Gastrocnemius medialis (tissue), 4 donors: ENCODE measurements at regions not wholly inside any gene's neighbourhood (a gene's known extent, or its start where the extent isn't known, plus 50 kb on each side); places are given as distances from the start of the nearest gene placed in this dataset.

Source experiments
- ATAC-seq, 2 donors: fragments of 150-250 bp; one replicate each; pipeline ENCODE4 v1.9.1; 2016
- DNase-seq, 2 donors: peaks; one replicate each; pipeline ENCODE4 v3.0.0-alpha.2; 2019
- H3K27ac ChIP-seq, 4 donors: fragments of 200-600 bp; sonication (generic); 1 replicate in 1 of 4; 2 replicates in 3 of 4; pipeline ENCODE4 v1.5.1; 2016 to 2018; ENCODE audit warnings: mild to moderate bottlenecking in 2 of 4, moderate library complexity in 1 of 4
- H3K27me3 ChIP-seq, 3 donors: fragments of 200-600 bp; sonication (generic) in 2 of 3; 1 replicate in 1 of 3; 2 replicates in 2 of 3; pipeline versions ENCODE4 v1.5.1 to v1.6.0; 2016 to 2019; ENCODE audit warnings: mild to moderate bottlenecking in 1 of 3, moderate library complexity in 1 of 3
- H3K36me3 ChIP-seq, 2 donors: fragments of 200-600 bp; sonication (generic) in 1 of 2; one replicate each; pipeline ENCODE4 v1.5.1; 2017 to 2018
- H3K4me1 ChIP-seq, 2 donors: fragments of 200-600 bp; sonication (generic) in 1 of 2; one replicate each; pipeline ENCODE4 v1.5.1; 2016 to 2017; ENCODE audit warnings: mild to moderate bottlenecking in 2 of 2
- H3K4me3 ChIP-seq, 4 donors: fragments of 200-600 bp; sonication (generic) in 3 of 4; 1 replicate in 1 of 4; 2 replicates in 3 of 4; pipeline ENCODE4 v1.5.1; 2016 to 2019; ENCODE audit warnings: mild to moderate bottlenecking in 2 of 4
- H3K9me3 ChIP-seq, 3 donors: fragments of 200-600 bp; sonication (generic) in 2 of 3; 1 replicate in 1 of 3; 2 replicates in 2 of 3; pipeline ENCODE4 v1.5.1; 2016 to 2019
- POLR2A ChIP-seq, 2 donors: fragments of 450-650 bp; IDR thresholded peaks; one replicate each; pipeline ENCODE4 v1.6.1; 2017; ENCODE audit warnings: antibody characterized with exemption in 2 of 2, mild to moderate bottlenecking in 2 of 2, moderate library complexity in 2 of 2
- in situ Hi-C, 4 donors: fragments of 200-750 bp; cut with MboI; loops; one replicate each; pipeline versions ENCODE4 v1.15.0 to v1.8.0; 2017; ENCODE audit warnings: low sequenced_read_pairs in 4 of 4
- intact Hi-C: fragments of 100-400 bp; cut with DNase I; formaldehyde crosslinking; loops from one replicate; pipeline ENCODE4 v1.15.1; 2023; ENCODE audit warnings: low total_unique reads
- TF ChIP-seq, protein P1 (sequence below), 5 experiments: fragments of 450-650 bp in 3 of 5; fragments of 200-600 bp in 2 of 5; sonication (generic) in 2 of 5; IDR thresholded peaks in 4 of 5; conservative IDR thresholded peaks in 1 of 5; 1 replicate in 4 of 5; 2 replicates in 1 of 5; pipeline ENCODE4 v1.5.1; 2016 to 2019; ENCODE audit warnings: antibody characterized with exemption in 5 of 5, mild to moderate bottlenecking in 3 of 5, moderate library complexity in 3 of 5

DNA sequence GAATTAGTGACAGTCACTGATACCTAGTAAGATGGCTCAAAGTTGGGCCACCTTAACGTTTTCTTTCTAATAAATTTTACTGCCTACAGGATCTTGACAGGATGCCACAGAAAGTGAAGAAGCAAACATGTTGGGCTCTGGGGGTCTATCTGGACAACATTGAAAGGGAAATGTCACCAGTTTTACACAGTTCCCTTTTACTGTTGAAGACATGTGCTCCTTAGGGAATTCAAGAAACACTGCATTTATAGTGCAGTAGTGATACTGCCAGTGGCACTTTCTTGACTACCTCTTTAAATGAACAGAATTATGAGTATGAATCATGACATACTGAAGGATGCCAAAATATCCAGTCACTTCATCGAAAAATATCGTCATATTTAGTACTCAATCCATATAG, 269.3 kb upstream of the SYT10 start:
- no peak overlapping the region for H3K27ac ChIP-seq
- no peaks in the 10 kb centered on the region for H3K9me3 ChIP-seq
- no peak for DNase-seq
- H3K4me3 ChIP-seq = no peak overlapping the region
- H3K27me3 ChIP-seq = no peaks in the 10 kb centered on the region
- no peak for TF ChIP-seq POLR2A (IDR thresholded peaks at IDR 0.05)
- TF ChIP-seq, protein P1, sequence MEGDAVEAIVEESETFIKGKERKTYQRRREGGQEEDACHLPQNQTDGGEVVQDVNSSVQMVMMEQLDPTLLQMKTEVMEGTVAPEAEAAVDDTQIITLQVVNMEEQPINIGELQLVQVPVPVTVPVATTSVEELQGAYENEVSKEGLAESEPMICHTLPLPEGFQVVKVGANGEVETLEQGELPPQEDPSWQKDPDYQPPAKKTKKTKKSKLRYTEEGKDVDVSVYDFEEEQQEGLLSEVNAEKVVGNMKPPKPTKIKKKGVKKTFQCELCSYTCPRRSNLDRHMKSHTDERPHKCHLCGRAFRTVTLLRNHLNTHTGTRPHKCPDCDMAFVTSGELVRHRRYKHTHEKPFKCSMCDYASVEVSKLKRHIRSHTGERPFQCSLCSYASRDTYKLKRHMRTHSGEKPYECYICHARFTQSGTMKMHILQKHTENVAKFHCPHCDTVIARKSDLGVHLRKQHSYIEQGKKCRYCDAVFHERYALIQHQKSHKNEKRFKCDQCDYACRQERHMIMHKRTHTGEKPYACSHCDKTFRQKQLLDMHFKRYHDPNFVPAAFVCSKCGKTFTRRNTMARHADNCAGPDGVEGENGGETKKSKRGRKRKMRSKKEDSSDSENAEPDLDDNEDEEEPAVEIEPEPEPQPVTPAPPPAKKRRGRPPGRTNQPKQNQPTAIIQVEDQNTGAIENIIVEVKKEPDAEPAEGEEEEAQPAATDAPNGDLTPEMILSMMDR (IDR thresholded peaks at IDR 0.05 in 4 of 5, conservative IDR thresholded peaks at IDR 0.05 in 1 of 5) = no peak
- H3K36me3 ChIP-seq = no peaks in the 10 kb centered on the region
- ATAC-seq = no peak
- H3K4me1 ChIP-seq = no peaks in the 10 kb centered on the region
- intact Hi-C loops (no loop called here), in situ Hi-C loops (no loop called here)

- Histone ChIP-seq H3K9me3 (no peaks in the 10 kb centered on the region), H3K36me3 (no peaks in the 10 kb centered on the region), H3K4me3 (no peak overlapping the region), H3K27me3 (no peaks in the 10 kb centered on the region), H3K4me1 (no peaks in the 10 kb centered on the region), H3K27ac (no peak overlapping the region)
- ATAC-seq = no peak
- intact Hi-C loops (no loop called here), in situ Hi-C loops (no loop called here)
- TF ChIP-seq, protein P1 (IDR thresholded peaks at IDR 0.05 in 4 of 5, conservative IDR thresholded peaks at IDR 0.05 in 1 of 5) = no peak
- no peak for TF ChIP-seq POLR2A (IDR thresholded peaks at IDR 0.05)
- no peak for DNase-seq
Observed at GRCh38 chr12:33710548-33710947, 270.9 kb upstream of the SYT10 start.

DNA sequence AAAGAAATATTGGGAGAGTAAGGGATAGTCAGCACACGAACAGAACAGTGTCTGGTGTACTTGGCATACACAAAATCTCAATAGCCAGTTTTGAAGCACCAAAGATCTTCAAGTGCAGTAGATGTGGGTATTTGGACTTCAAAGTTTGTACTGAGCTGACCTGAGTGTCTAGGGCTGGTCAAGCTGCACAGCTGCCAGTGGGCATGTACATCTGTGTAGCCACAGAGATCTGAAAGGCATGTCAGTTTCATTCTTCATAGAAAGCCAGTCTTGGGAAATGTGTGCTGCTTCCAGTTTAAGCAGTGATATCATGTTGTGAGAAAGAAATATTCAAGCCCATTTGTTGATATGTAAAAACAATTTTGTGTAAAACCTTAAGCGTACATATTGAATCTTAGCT, 279.0 kb upstream of the SYT10 start:
- intact Hi-C loops = no loop called here
- no peaks in the 10 kb centered on the region for H3K27me3 ChIP-seq
- no peak overlapping the region for H3K4me3 ChIP-seq
- DNase-seq (no peak), ATAC-seq (no peak)
- H3K4me1 ChIP-seq = no peaks in the 10 kb centered on the region
- in situ Hi-C loops = no loop called here
- no peaks in the 10 kb centered on the region for H3K9me3 ChIP-seq
- no peaks in the 10 kb centered on the region for H3K36me3 ChIP-seq
- no peak overlapping the region for H3K27ac ChIP-seq
- TF ChIP-seq POLR2A (IDR thresholded peaks at IDR 0.05) = no peak
- TF ChIP-seq, protein P1 (IDR thresholded peaks at IDR 0.05 in 4 of 5, conservative IDR thresholded peaks at IDR 0.05 in 1 of 5) = no peak

DNA sequence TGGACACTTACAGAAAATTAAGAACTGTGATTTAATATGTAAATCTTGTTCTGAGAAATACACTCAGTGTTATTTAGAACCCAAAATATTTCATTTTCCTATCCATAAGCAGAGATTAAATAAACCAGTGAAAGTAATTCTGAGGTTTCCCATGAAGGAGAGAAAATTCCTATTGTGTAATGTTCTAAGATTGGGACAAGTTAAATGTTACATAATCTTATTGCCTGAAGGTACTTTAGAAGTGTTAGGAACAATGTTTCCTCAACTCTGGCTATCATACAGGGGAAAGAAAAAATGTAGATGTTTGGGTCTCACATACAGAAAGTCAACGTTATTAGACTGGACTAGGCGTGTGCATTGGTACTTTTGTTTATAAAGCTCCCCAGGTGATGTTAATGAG, 281.9 kb upstream of the SYT10 start:
- Histone ChIP-seq H3K27me3 (no peaks in the 10 kb centered on the region), H3K4me3 (no peak overlapping the region), H3K4me1 (no peaks in the 10 kb centered on the region), H3K9me3 (no peaks in the 10 kb centered on the region), H3K27ac (no peak overlapping the region), H3K36me3 (no peaks in the 10 kb centered on the region)
- ATAC-seq (no peak), DNase-seq (no peak)
- in situ Hi-C loops (no loop called here), intact Hi-C loops (no loop called here)
- TF ChIP-seq, protein P1 (IDR thresholded peaks at IDR 0.05 in 4 of 5, conservative IDR thresholded peaks at IDR 0.05 in 1 of 5) = no peak
- no peak for TF ChIP-seq POLR2A (IDR thresholded peaks at IDR 0.05)

- TF ChIP-seq, protein P1 (IDR thresholded peaks at IDR 0.05 in 4 of 5, conservative IDR thresholded peaks at IDR 0.05 in 1 of 5) = no peak
- TF ChIP-seq POLR2A (IDR thresholded peaks at IDR 0.05) = no peak
- H3K9me3 ChIP-seq = no peaks in the 10 kb centered on the region
- ATAC-seq (no peak), DNase-seq (no peak)
- intact Hi-C loops (no loop called here), in situ Hi-C loops (no loop called here)
- H3K27ac ChIP-seq = no peak overlapping the region
- no peaks in the 10 kb centered on the region for H3K27me3 ChIP-seq
- H3K4me3 ChIP-seq = no peak overlapping the region
- H3K4me1 ChIP-seq = no peaks in the 10 kb centered on the region
- H3K36me3 ChIP-seq = no peaks in the 10 kb centered on the region
Observed at GRCh38 chr12:33724867-33725266, 285.2 kb upstream of the SYT10 start.
